Right lobe of liver (tissue), 4 donors: ENCODE measurements at regions not wholly inside any gene's neighbourhood (a gene's known extent, or its start where the extent isn't known, plus 50 kb on each side); places are given as distances from the start of the nearest gene placed in this dataset.
"Not testable (repeated sequence)": the region's sequence is repeated elsewhere in the genome, so short reads cannot be mapped to it uniquely, and the experiment has no call there.

Experiments used
- CTCF ChIP-seq, 4 donors: fragments of 200-600 bp in 3 of 4; fragments of 450-650 bp in 1 of 4; IDR thresholded peaks; one replicate each; pipeline versions ENCODE4 v1.5.1 to v1.8.0; 2016 to 2022; ENCODE audit warnings: antibody characterized with exemption in 4 of 4, mild to moderate bottlenecking in 2 of 4
- POLR2A ChIP-seq: fragments of 450-650 bp; IDR thresholded peaks from one replicate; pipeline ENCODE4 v1.6.1; 2017; ENCODE audit warnings: antibody characterized with exemption, mild to moderate bottlenecking
- donor health status: DM: no; HTN: no; CAD: no.
- donor health status: DM: no; HTN: no; CAD: no.
- donor health status: DM: no; HTN: yes; CAD: no.

- TF ChIP-seq CTCF (IDR thresholded peaks at IDR 0.05); POLR2A: not testable (repeated sequence)
Measured at GRCh38 chr2:89785528-89785927, 1094.1 kb downstream of the RPIA start.
